Suprapubic skin (tissue), 4 donors: ENCODE measurements at regions not wholly inside any gene's neighbourhood (a gene's known extent, or its start where the extent isn't known, plus 50 kb on each side); places are given as distances from the start of the nearest gene placed in this dataset.

Experiments
- DNase-seq, 2 donors: peaks; one replicate each; pipeline ENCODE4 v3.0.0-alpha.2; 2019; ENCODE audit warnings: low spot score in 2 of 2
- H3K27ac ChIP-seq: fragments of 200-600 bp; sonication (generic); one replicate; pipeline ENCODE4 v1.5.1; 2019
- H3K27me3 ChIP-seq: fragments of 200-600 bp; sonication (generic); one replicate; pipeline ENCODE4 v1.5.1; 2019
- H3K36me3 ChIP-seq: fragments of 200-600 bp; sonication (generic); one replicate; pipeline ENCODE4 v1.5.1; 2019
- H3K4me1 ChIP-seq: fragments of 200-600 bp; sonication (generic); one replicate; pipeline ENCODE4 v1.5.1; 2019
- H3K4me3 ChIP-seq: fragments of 200-600 bp; sonication (generic); one replicate; pipeline ENCODE4 v1.5.1; 2019; ENCODE audit warnings: mild to moderate bottlenecking
- H3K9me3 ChIP-seq: fragments of 200-600 bp; sonication (generic); one replicate; pipeline ENCODE4 v1.5.1; 2019
- EP300 ChIP-seq: sonication (generic); formaldehyde crosslinking; IDR thresholded peaks from one replicate; pipeline ENCODE4 v1.6.1; 2017; ENCODE audit warnings: antibody characterized with exemption
- POLR2A ChIP-seq, 2 donors: fragments of 450-650 bp; IDR thresholded peaks; one replicate each; pipeline ENCODE4 v1.6.1; 2017; ENCODE audit warnings: antibody characterized with exemption in 2 of 2, mild to moderate bottlenecking in 2 of 2, moderate library complexity in 2 of 2
- POLR2AphosphoS5 ChIP-seq, 3 donors: sonication (generic); formaldehyde crosslinking; IDR thresholded peaks; one replicate each; pipeline ENCODE4 v1.6.1; 2017; ENCODE audit warnings: antibody characterized with exemption in 3 of 3
- WGBS: methylation state at CpG from one replicate; pipeline ENCODE4 v1.1.5; 2018; 5-methylcytosine and 5-hydroxymethylcytosine counted together
- TF ChIP-seq, protein P1 (sequence below), 2 donors: fragments of 200-600 bp in 1 of 2; fragments of 450-650 bp in 1 of 2; sonication (generic) in 1 of 2; IDR thresholded peaks; one replicate each; pipeline ENCODE4 v1.5.1; 2016 to 2019; ENCODE audit warnings: antibody characterized with exemption in 2 of 2, mild to moderate bottlenecking in 1 of 2, moderate library complexity in 1 of 2

DNA sequence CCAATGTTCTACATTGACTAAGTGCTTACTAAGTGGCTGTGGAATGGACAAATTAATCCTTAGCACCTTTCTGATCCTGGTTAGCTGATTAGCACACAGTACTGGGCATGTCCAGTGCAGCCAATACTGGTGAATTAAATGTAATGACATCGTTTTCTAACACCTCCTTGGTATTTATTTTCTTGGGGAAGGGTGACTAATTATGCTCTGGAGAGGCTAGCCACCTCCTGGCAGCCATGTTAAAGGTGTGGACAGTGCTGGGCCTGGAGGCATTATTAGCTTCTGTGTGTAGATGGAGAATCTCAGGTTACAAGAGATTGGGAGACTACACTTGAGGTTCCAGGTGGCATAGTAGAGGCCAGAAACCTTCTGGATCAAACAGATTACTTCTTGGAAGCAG lies 230.9 kb upstream of the DDHD1 start:
- H3K4me1 ChIP-seq: no peaks in the 10 kb centered on the region
- H3K27ac ChIP-seq: no peak overlapping the region
- no peak overlapping the region for H3K4me3 ChIP-seq
- no peaks in the 10 kb centered on the region for H3K36me3 ChIP-seq
- TF ChIP-seq EP300: no peak
- TF ChIP-seq POLR2A (IDR thresholded peaks at IDR 0.05): no peak
- TF ChIP-seq, protein P1, sequence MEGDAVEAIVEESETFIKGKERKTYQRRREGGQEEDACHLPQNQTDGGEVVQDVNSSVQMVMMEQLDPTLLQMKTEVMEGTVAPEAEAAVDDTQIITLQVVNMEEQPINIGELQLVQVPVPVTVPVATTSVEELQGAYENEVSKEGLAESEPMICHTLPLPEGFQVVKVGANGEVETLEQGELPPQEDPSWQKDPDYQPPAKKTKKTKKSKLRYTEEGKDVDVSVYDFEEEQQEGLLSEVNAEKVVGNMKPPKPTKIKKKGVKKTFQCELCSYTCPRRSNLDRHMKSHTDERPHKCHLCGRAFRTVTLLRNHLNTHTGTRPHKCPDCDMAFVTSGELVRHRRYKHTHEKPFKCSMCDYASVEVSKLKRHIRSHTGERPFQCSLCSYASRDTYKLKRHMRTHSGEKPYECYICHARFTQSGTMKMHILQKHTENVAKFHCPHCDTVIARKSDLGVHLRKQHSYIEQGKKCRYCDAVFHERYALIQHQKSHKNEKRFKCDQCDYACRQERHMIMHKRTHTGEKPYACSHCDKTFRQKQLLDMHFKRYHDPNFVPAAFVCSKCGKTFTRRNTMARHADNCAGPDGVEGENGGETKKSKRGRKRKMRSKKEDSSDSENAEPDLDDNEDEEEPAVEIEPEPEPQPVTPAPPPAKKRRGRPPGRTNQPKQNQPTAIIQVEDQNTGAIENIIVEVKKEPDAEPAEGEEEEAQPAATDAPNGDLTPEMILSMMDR (IDR thresholded peaks at IDR 0.05): no peak
- no peak for TF ChIP-seq POLR2AphosphoS5 (IDR thresholded peaks at IDR 0.05)
- WGBS: 100% methylated on average over 1 of the region's 1 CpG
- no peaks in the 10 kb centered on the region for H3K27me3 ChIP-seq
- no peaks in the 10 kb centered on the region for H3K9me3 ChIP-seq
- DNase-seq: no peak

- Histone ChIP-seq H3K4me1 (no peaks in the 10 kb centered on the region), H3K36me3 (no peaks in the 10 kb centered on the region), H3K27me3 (no peaks in the 10 kb centered on the region), H3K27ac (no peak overlapping the region), H3K9me3 (no peaks in the 10 kb centered on the region), H3K4me3 (no peak overlapping the region)
- DNase-seq: no peak
- TF ChIP-seq EP300 (no peak), POLR2AphosphoS5 (IDR thresholded peaks at IDR 0.05) (no peak), POLR2A (IDR thresholded peaks at IDR 0.05) (no peak)
- TF ChIP-seq, protein P1 (IDR thresholded peaks at IDR 0.05): no peak
- 94% methylated on average over 2 of the region's 2 CpGs for WGBS
Observed at GRCh38 chr14:53381895-53382294, 228.8 kb upstream of the DDHD1 start.

DNA sequence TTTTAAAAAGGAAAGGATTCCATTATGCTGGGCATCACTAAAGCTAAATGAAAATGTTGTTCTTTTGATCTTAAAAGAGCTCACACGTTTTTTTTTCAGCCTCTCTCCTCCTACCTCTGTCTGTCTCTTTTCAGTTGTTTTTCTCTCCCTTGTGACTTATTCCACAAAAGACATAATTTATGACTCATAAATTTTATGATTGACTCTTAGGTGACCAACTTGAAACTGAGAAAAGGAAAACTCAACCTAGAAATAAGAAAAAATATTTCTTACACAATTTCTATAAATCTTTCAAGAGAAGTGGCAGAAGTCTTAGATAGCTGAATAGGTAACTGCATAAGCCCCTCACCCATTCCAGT lies 227.7 kb upstream of the DDHD1 start:
- no peaks in the 10 kb centered on the region for H3K9me3 ChIP-seq
- no peak overlapping the region for H3K27ac ChIP-seq
- WGBS: 24% methylated on average over 1 of the region's 1 CpG
- no peaks in the 10 kb centered on the region for H3K27me3 ChIP-seq
- no peaks in the 10 kb centered on the region for H3K4me1 ChIP-seq
- TF ChIP-seq, protein P1 (IDR thresholded peaks at IDR 0.05): no peak
- no peak for TF ChIP-seq POLR2A (IDR thresholded peaks at IDR 0.05)
- TF ChIP-seq EP300: no peak
- TF ChIP-seq POLR2AphosphoS5 (IDR thresholded peaks at IDR 0.05): no peak
- H3K36me3 ChIP-seq: no peaks in the 10 kb centered on the region
- H3K4me3 ChIP-seq: no peak overlapping the region
- no peak for DNase-seq

DNA sequence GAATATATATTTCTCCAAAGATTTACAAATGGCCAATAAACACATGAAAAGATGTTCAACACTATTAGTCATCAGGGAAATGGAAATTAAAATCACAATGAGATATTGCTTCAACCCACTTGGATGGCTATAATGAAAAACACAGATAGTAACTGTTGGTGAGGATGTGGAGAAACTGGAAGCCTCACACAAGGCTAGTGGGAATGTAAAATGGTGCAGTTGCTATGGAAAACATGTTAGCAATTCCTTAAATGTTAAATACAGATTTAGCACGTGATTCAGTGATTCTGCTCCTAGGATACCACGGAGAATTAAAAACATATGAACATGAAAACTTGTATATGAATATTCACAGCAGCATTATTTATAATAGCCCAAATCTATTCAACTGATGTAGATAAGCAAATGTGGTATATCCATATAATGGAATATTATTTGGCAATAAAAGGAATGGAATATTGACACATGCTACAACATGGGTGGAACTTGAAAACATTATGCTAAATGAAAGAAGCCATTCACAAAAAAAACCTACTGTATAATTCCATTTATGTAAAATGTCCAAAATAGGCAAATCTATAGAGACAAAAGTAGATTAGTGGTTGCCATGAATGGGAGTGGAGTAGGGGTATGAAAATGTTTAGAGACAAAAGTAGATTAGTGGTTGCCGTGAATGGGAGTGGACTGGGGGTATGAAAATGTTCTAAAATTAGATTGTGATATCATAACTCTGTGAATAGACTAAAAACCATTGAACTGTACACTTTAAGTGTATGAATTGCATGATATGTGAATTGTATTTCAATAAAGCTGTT lies 227.1 kb upstream of the DDHD1 start:
- H3K9me3 ChIP-seq: no peaks in the 10 kb centered on the region
- H3K36me3 ChIP-seq: no peaks in the 10 kb centered on the region
- no peak overlapping the region for H3K27ac ChIP-seq
- H3K27me3 ChIP-seq: no peaks in the 10 kb centered on the region
- no peak for DNase-seq
- TF ChIP-seq EP300 (no peak), POLR2AphosphoS5 (IDR thresholded peaks at IDR 0.05) (no peak), POLR2A (IDR thresholded peaks at IDR 0.05) (no peak)
- TF ChIP-seq, protein P1 (IDR thresholded peaks at IDR 0.05): no peak
- H3K4me1 ChIP-seq: no peaks in the 10 kb centered on the region
- H3K4me3 ChIP-seq: no peak overlapping the region
- 68% methylated on average over 3 of the region's 3 CpGs for WGBS

GRCh38 chr14:53378142-53378541 lies 225.0 kb upstream of the DDHD1 start:
- no peak for DNase-seq
- Histone ChIP-seq H3K27ac (no peak overlapping the region), H3K4me1 (no peaks in the 10 kb centered on the region), H3K27me3 (no peaks in the 10 kb centered on the region), H3K36me3 (no peaks in the 10 kb centered on the region), H3K9me3 (no peaks in the 10 kb centered on the region), H3K4me3 (no peak overlapping the region)
- 81% methylated on average over 4 of the region's 4 CpGs for WGBS
- no peak for TF ChIP-seq POLR2AphosphoS5 (IDR thresholded peaks at IDR 0.05)
- TF ChIP-seq, protein P1 (IDR thresholded peaks at IDR 0.05): no peak
- TF ChIP-seq EP300: no peak
- no peak for TF ChIP-seq POLR2A (IDR thresholded peaks at IDR 0.05)
